ENCODE measurements at regions not wholly inside any gene's neighbourhood (a gene's known extent, or its start where the extent isn't known, plus 50 kb on each side); places are given as distances from the start of the nearest gene placed in this dataset.

GRCh38 chr9:1115370-1115769 is 65.2 kb downstream of the DMRT2 start:
- WGBS, 2 donors: 64 to 70% methylated on average over 3 of the region's 3 CpGs
- Histone ChIP-seq H3K4me1 (ENCODE audit: control insufficient read depth in 2 of 2, insufficient read depth in 2 of 2, low read length in 1 of 2) (no peaks in the 10 kb centered on the region), H3K27me3 (ENCODE audit: control insufficient read depth in 1 of 2, insufficient read depth in 2 of 2, low read length in 2 of 2) (peaks cover 0 to 3% of the 10 kb centered on the region in 2 donors), H3K36me3 (ENCODE audit: control insufficient read depth in 2 of 2, insufficient read depth in 2 of 2, low read length in 1 of 2) (no peaks in the 10 kb centered on the region), H3K9me3 (ENCODE audit: control insufficient read depth in 2 of 2, insufficient read depth in 1 of 2, low read depth in 1 of 2, low read length in 1 of 2) (no peaks in the 10 kb centered on the region), H3K27ac (ENCODE audit: low read depth in 2 of 2, low read length in 1 of 2) (no peak overlapping the region), H3K4me3 (ENCODE audit: low read depth in 1 of 2, low read length in 2 of 2) (no peak overlapping the region)

DNA sequence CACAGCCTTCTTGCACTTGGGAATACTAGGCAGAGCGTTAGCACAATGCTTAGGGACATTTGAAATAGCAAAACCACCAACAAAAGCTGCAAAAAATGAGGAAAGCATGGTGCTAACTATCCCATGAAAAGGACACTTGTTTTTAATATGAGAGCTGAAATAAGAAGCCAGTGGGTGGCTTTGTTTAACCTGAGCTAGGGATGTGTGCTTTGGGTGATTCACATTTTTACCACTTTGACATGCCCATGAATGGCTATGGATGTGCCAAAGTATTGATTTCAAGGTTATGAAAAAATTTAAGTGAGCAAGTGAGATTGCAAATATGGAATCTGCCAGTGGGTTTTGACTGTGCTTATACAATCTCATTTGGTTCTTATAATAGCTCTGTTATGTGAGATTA is 67.3 kb downstream of the DMRT2 start:
- no peaks in the 10 kb centered on the region for H3K9me3 ChIP-seq (ENCODE audit: control insufficient read depth in 2 of 2, insufficient read depth in 1 of 2, low read depth in 1 of 2, low read length in 1 of 2)
- H3K36me3 ChIP-seq (ENCODE audit: control insufficient read depth in 2 of 2, insufficient read depth in 2 of 2, low read length in 1 of 2): no peaks in the 10 kb centered on the region
- WGBS, 2 donors: 84 to 93% methylated on average over 1 of the region's 1 CpG
- H3K27ac ChIP-seq (ENCODE audit: low read depth in 2 of 2, low read length in 1 of 2): no peak overlapping the region
- no peak overlapping the region for H3K4me3 ChIP-seq (ENCODE audit: low read depth in 1 of 2, low read length in 2 of 2)
- peaks cover 0 to 3% of the 10 kb centered on the region in 2 donors for H3K27me3 ChIP-seq (ENCODE audit: control insufficient read depth in 1 of 2, insufficient read depth in 2 of 2, low read length in 2 of 2)
- H3K4me1 ChIP-seq (ENCODE audit: control insufficient read depth in 2 of 2, insufficient read depth in 2 of 2, low read length in 1 of 2): no peaks in the 10 kb centered on the region

DNA sequence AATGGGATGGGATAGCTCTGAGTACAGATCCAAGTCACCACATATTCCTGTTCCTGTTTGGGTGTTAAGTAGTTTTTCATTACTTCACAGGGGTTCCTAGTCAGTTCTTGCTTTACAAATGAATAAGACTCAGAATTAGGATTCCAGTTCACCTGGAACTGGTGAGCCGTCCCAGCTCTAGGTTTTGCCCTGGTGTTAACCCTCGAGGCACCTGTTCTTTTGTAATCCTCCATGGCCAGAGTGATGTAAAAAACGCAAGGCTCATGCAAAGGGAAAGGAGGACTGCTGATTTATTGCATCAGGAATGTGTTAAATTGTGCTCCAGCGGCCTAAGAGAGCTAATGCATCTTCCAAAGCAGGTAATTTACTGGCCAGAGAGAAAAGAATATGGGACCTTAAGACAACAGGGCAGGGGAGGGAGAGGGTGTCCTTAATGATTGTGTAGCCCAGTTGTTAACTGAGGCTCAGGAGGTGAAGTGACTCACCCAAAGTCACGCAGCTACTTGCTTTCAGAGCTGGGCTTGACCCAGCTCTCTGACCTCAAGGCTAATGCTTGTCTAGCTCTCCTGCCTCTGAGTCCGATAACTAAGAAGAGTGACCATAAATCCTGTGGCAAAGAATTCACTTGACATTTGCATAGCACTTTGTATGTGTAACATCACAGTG is 70.5 kb downstream of the DMRT2 start:
- Histone ChIP-seq H3K9me3 (ENCODE audit: control insufficient read depth in 2 of 2, insufficient read depth in 1 of 2, low read depth in 1 of 2, low read length in 1 of 2) (no peaks in the 10 kb centered on the region), H3K4me1 (ENCODE audit: control insufficient read depth in 2 of 2, insufficient read depth in 2 of 2, low read length in 1 of 2) (no peaks in the 10 kb centered on the region), H3K27me3 (ENCODE audit: control insufficient read depth in 1 of 2, insufficient read depth in 2 of 2, low read length in 2 of 2) (no peaks in the 10 kb centered on the region), H3K27ac (ENCODE audit: low read depth in 2 of 2, low read length in 1 of 2) (no peak overlapping the region), H3K4me3 (ENCODE audit: low read depth in 1 of 2, low read length in 2 of 2) (no peak overlapping the region), H3K36me3 (ENCODE audit: control insufficient read depth in 2 of 2, insufficient read depth in 2 of 2, low read length in 1 of 2) (no peaks in the 10 kb centered on the region)
- 48 to 50% methylated on average over 6 of the region's 6 CpGs for WGBS, 2 donors

GRCh38 chr9:1125741-1126140 is 75.6 kb downstream of the DMRT2 start:
- Histone ChIP-seq H3K4me1 (ENCODE audit: control insufficient read depth in 2 of 2, insufficient read depth in 2 of 2, low read length in 1 of 2) (no peaks in the 10 kb centered on the region), H3K27ac (ENCODE audit: low read depth in 2 of 2, low read length in 1 of 2) (no peak overlapping the region), H3K36me3 (ENCODE audit: control insufficient read depth in 2 of 2, insufficient read depth in 2 of 2, low read length in 1 of 2) (no peaks in the 10 kb centered on the region), H3K27me3 (ENCODE audit: control insufficient read depth in 1 of 2, insufficient read depth in 2 of 2, low read length in 2 of 2) (no peaks in the 10 kb centered on the region), H3K9me3 (ENCODE audit: control insufficient read depth in 2 of 2, insufficient read depth in 1 of 2, low read depth in 1 of 2, low read length in 1 of 2) (no peaks in the 10 kb centered on the region), H3K4me3 (ENCODE audit: low read depth in 1 of 2, low read length in 2 of 2) (no peak overlapping the region)
- 40 to 52% methylated on average over 2 of the region's 2 CpGs for WGBS, 2 donors

GRCh38 chr9:1128046-1128445 is 77.9 kb downstream of the DMRT2 start:
- no peak overlapping the region for H3K4me3 ChIP-seq (ENCODE audit: low read depth in 1 of 2, low read length in 2 of 2)

GRCh38 chr9:1129382-1129781 is 79.2 kb downstream of the DMRT2 start:
- Histone ChIP-seq H3K9me3 (ENCODE audit: control insufficient read depth in 2 of 2, insufficient read depth in 1 of 2, low read depth in 1 of 2, low read length in 1 of 2) (no peaks in the 10 kb centered on the region), H3K4me3 (ENCODE audit: low read depth in 1 of 2, low read length in 2 of 2) (no peak overlapping the region), H3K27me3 (ENCODE audit: control insufficient read depth in 1 of 2, insufficient read depth in 2 of 2, low read length in 2 of 2) (no peaks in the 10 kb centered on the region), H3K4me1 (ENCODE audit: control insufficient read depth in 2 of 2, insufficient read depth in 2 of 2, low read length in 1 of 2) (no peaks in the 10 kb centered on the region), H3K27ac (ENCODE audit: low read depth in 2 of 2, low read length in 1 of 2) (no peak overlapping the region), H3K36me3 (ENCODE audit: control insufficient read depth in 2 of 2, insufficient read depth in 2 of 2, low read length in 1 of 2) (no peaks in the 10 kb centered on the region)
- WGBS, 2 donors: 32 to 38% methylated on average over 4 of the region's 4 CpGs

More at GRCh38 chr9:1128046-1128445, 77.9 kb downstream of the DMRT2 start:
- no peaks in the 10 kb centered on the region for H3K9me3 ChIP-seq (ENCODE audit: control insufficient read depth in 2 of 2, insufficient read depth in 1 of 2, low read depth in 1 of 2, low read length in 1 of 2)
- H3K36me3 ChIP-seq (ENCODE audit: control insufficient read depth in 2 of 2, insufficient read depth in 2 of 2, low read length in 1 of 2): no peaks in the 10 kb centered on the region
- H3K4me1 ChIP-seq (ENCODE audit: control insufficient read depth in 2 of 2, insufficient read depth in 2 of 2, low read length in 1 of 2): no peaks in the 10 kb centered on the region
- no peaks in the 10 kb centered on the region for H3K27me3 ChIP-seq (ENCODE audit: control insufficient read depth in 1 of 2, insufficient read depth in 2 of 2, low read length in 2 of 2)
- WGBS, 2 donors: 63 to 83% methylated on average over 1 of the region's 1 CpG
- H3K27ac ChIP-seq (ENCODE audit: low read depth in 2 of 2, low read length in 1 of 2): no peak overlapping the region

DNA sequence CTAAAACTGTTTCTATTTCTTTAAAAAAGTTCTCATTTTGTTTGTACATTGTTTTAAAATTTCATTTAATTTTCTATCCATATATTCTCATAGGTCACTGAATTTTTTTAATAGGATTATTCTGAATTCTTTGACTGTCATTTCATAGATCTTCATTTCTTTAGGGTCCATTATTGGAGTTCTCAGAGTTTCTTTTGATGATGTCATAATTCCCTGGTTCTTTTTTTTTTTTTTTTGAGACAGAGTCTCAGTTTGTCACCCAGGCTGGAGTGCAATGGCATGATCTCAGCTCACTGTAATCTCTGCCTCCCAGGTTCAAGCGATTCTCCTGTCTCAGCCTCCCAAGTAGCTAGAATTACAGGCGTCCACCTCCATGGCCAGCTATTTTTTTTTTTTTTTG is 89.9 kb downstream of the DMRT2 start:
- H3K4me3 ChIP-seq (ENCODE audit: low read depth in 1 of 2, low read length in 2 of 2): no peak overlapping the region
- no peaks in the 10 kb centered on the region for H3K27me3 ChIP-seq (ENCODE audit: control insufficient read depth in 1 of 2, insufficient read depth in 2 of 2, low read length in 2 of 2)
- no peaks in the 10 kb centered on the region for H3K4me1 ChIP-seq (ENCODE audit: control insufficient read depth in 2 of 2, insufficient read depth in 2 of 2, low read length in 1 of 2)
- no peaks in the 10 kb centered on the region for H3K9me3 ChIP-seq (ENCODE audit: control insufficient read depth in 2 of 2, insufficient read depth in 1 of 2, low read depth in 1 of 2, low read length in 1 of 2)
- no peaks in the 10 kb centered on the region for H3K36me3 ChIP-seq (ENCODE audit: control insufficient read depth in 2 of 2, insufficient read depth in 2 of 2, low read length in 1 of 2)
- no peak overlapping the region for H3K27ac ChIP-seq (ENCODE audit: low read depth in 2 of 2, low read length in 1 of 2)
- WGBS, 2 donors: 91 to 95% methylated on average over 2 of the region's 2 CpGs

GRCh38 chr9:1151691-1152090 is 101.5 kb downstream of the DMRT2 start:
- Histone ChIP-seq H3K27me3 (ENCODE audit: control insufficient read depth in 1 of 2, insufficient read depth in 2 of 2, low read length in 2 of 2) (no peaks in the 10 kb centered on the region), H3K27ac (ENCODE audit: low read depth in 2 of 2, low read length in 1 of 2) (no peak overlapping the region), H3K4me3 (ENCODE audit: low read depth in 1 of 2, low read length in 2 of 2) (no peak overlapping the region), H3K36me3 (ENCODE audit: control insufficient read depth in 2 of 2, insufficient read depth in 2 of 2, low read length in 1 of 2) (no peaks in the 10 kb centered on the region), H3K4me1 (ENCODE audit: control insufficient read depth in 2 of 2, insufficient read depth in 2 of 2, low read length in 1 of 2) (no peaks in the 10 kb centered on the region), H3K9me3 (ENCODE audit: control insufficient read depth in 2 of 2, insufficient read depth in 1 of 2, low read depth in 1 of 2, low read length in 1 of 2) (no peaks in the 10 kb centered on the region)
- WGBS, 2 donors: 76 to 91% methylated on average over 2 of the region's 2 CpGs

GRCh38 chr9:1152171-1152570 is 102.0 kb downstream of the DMRT2 start:
- Histone ChIP-seq H3K4me1 (ENCODE audit: control insufficient read depth in 2 of 2, insufficient read depth in 2 of 2, low read length in 1 of 2) (no peaks in the 10 kb centered on the region), H3K4me3 (ENCODE audit: low read depth in 1 of 2, low read length in 2 of 2) (no peak overlapping the region), H3K27ac (ENCODE audit: low read depth in 2 of 2, low read length in 1 of 2) (no peak overlapping the region), H3K36me3 (ENCODE audit: control insufficient read depth in 2 of 2, insufficient read depth in 2 of 2, low read length in 1 of 2) (no peaks in the 10 kb centered on the region), H3K27me3 (ENCODE audit: control insufficient read depth in 1 of 2, insufficient read depth in 2 of 2, low read length in 2 of 2) (no peaks in the 10 kb centered on the region), H3K9me3 (ENCODE audit: control insufficient read depth in 2 of 2, insufficient read depth in 1 of 2, low read depth in 1 of 2, low read length in 1 of 2) (no peaks in the 10 kb centered on the region)
- 60 to 74% methylated on average over 3 of the region's 3 CpGs for WGBS, 2 donors

GRCh38 chr9:1154739-1155138 is 104.6 kb downstream of the DMRT2 start:
- H3K9me3 ChIP-seq (ENCODE audit: control insufficient read depth in 2 of 2, insufficient read depth in 1 of 2, low read depth in 1 of 2, low read length in 1 of 2): no peaks in the 10 kb centered on the region
- H3K4me1 ChIP-seq (ENCODE audit: control insufficient read depth in 2 of 2, insufficient read depth in 2 of 2, low read length in 1 of 2): no peaks in the 10 kb centered on the region
- no peak overlapping the region for H3K4me3 ChIP-seq (ENCODE audit: low read depth in 1 of 2, low read length in 2 of 2)
- H3K27me3 ChIP-seq (ENCODE audit: control insufficient read depth in 1 of 2, insufficient read depth in 2 of 2, low read length in 2 of 2): no peaks in the 10 kb centered on the region
- no peak overlapping the region for H3K27ac ChIP-seq (ENCODE audit: low read depth in 2 of 2, low read length in 1 of 2)
- no peaks in the 10 kb centered on the region for H3K36me3 ChIP-seq (ENCODE audit: control insufficient read depth in 2 of 2, insufficient read depth in 2 of 2, low read length in 1 of 2)
- WGBS, 2 donors: 58 to 71% methylated on average over 1 of the region's 1 CpG
